VCaP (cell line): ENCODE measurements at regions not wholly inside any gene's neighbourhood (a gene's known extent, or its start where the extent isn't known, plus 50 kb on each side); places are given as distances from the start of the nearest gene placed in this dataset.

Experiments used
- H3K27ac ChIP-seq: fragments of 450-650 bp; 2 replicates; pipeline ENCODE4 v1.5.1; 2017
- TF ChIP-seq, protein P1 (sequence below): fragments of 450-650 bp; conservative IDR thresholded peaks from 2 replicates; pipeline ENCODE4 v1.5.1; 2017; ENCODE audit warnings: mild to moderate bottlenecking, moderate library complexity

DNA sequence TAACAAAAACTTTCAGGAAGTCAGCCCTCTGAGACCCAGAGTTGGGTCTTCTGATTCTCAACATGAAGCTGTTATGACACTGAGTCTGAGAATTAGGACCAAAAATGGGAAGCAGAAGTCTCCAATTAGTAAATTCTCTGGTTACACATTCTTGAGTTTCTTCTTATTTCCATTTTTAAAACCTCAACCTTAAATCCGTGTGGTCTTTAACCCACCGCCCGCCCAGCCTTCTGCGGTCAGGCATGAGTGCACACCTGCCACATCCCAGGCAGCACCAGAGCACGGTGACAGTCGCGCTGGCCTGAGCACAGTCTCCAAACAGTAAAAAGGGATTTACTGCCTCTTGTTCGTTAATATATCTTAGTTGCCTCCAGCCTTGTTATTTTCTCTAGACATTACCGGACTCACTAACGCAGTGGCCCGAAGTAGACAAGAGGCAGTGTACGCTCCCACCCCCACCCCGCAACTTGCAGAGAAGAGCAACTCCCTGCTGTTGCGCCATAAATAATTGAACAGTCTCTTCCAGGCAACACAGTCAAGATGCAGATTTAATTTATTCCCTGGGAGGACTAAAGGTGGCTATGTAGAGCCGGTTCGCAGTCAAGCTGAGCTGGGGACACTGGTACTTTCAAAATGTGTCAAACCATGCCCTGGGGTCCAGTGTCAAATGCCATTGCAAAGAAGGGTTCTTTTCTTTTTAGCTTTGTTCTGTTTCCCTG lies 147.0 kb upstream of the CELF2 start:
- TF ChIP-seq, protein P1, sequence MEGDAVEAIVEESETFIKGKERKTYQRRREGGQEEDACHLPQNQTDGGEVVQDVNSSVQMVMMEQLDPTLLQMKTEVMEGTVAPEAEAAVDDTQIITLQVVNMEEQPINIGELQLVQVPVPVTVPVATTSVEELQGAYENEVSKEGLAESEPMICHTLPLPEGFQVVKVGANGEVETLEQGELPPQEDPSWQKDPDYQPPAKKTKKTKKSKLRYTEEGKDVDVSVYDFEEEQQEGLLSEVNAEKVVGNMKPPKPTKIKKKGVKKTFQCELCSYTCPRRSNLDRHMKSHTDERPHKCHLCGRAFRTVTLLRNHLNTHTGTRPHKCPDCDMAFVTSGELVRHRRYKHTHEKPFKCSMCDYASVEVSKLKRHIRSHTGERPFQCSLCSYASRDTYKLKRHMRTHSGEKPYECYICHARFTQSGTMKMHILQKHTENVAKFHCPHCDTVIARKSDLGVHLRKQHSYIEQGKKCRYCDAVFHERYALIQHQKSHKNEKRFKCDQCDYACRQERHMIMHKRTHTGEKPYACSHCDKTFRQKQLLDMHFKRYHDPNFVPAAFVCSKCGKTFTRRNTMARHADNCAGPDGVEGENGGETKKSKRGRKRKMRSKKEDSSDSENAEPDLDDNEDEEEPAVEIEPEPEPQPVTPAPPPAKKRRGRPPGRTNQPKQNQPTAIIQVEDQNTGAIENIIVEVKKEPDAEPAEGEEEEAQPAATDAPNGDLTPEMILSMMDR, result no peak
- H3K27ac ChIP-seq, result no peak overlapping the region

DNA sequence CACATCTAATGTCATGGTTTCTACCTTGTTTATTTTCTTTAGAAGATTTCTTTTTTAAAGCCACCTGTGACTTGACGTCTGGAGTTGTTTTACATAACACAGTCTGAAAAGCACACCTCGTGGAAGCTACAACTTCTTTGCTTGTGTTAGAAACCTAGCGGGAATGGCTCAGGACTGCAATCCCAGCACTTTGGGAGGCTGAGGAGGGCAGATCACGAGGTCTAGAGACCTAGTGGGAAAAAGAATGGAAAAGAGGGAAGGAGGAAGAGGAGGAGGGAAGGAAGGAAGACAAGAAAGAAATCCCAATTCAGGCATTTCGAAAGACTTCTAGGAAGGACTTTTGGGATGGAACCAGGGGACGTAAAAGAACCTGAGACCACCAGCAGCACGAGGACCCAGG lies 146.3 kb upstream of the CELF2 start:
- no peak overlapping the region for H3K27ac ChIP-seq
- TF ChIP-seq, protein P1, result no peak

DNA sequence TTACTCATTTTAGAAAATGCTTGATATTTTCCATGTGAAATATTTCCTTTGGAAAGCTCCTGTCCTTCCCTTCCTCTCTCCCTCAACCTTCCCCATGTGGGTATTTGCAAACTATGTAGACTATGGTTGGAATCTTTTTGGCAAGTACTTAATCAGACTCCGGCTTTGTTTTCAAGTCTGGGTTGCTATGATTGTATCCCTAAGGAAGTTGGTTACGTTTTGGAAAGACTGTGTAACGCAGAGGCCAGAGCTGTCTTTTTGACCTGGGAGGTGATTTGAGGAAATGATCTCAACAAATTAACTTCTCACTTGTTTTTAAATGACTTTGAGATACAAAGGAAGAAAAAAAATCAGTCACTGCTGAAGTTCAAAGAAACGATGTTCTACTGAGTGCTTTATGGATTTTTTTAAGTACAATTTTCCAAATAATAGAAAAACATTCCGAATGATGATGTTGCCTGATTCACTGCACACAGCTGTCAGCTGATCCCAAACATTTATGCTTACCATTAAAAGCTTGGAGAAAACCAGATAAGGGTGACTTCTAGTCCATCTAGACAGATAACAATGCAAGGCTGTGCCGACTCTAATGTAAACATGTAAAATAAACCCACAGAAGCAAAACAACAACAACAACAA lies 145.5 kb upstream of the CELF2 start:
- H3K27ac ChIP-seq, result no peak overlapping the region

GRCh38 chr10:10872764-10873163 lies 144.9 kb upstream of the CELF2 start:
- no peak overlapping the region for H3K27ac ChIP-seq
- TF ChIP-seq, protein P1, result no peak

More for the DNA sequence above, 145.5 kb upstream of the CELF2 start:
- TF ChIP-seq, protein P1, result no peak

DNA sequence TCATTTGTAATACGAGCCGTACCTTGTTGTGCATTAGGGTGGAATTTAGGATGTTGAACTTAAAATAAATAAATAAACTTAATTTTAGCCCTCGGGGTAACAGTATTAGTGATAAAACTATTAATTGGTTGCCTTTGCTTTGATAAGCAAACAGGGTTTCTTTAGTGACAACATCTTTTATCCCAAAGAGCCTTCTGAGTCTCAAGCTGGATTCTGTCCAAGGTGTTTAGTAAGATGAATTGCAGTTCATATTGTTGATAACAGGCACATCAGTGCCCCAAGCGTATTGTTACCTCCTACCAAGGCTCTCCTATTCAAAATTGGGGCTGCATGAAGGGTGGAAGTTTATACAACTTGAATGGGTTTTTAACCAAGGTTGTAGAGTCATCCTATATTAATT lies 144.4 kb upstream of the CELF2 start:
- TF ChIP-seq, protein P1, result no peak
- no peak overlapping the region for H3K27ac ChIP-seq

DNA sequence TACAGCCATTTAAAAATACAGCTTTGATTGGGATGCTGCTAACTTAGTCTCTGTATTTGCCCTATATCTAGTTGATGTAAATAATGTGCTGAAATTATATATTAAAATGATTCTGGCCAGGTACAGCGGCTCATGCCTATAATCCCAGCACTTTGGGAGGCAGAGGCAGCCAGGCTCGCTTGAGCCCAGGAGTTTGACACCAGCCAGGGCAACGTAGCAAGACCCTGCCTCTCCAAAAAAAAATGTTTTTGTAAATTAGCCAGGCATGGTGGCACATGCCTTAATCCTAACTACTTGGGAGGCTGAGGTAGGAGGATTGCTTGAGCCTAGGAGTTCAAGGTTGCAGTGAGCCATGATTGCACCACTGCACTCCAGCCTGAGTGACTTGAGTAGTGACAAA lies 143.8 kb upstream of the CELF2 start:
- no peak overlapping the region for H3K27ac ChIP-seq
- TF ChIP-seq, protein P1, result no peak

DNA sequence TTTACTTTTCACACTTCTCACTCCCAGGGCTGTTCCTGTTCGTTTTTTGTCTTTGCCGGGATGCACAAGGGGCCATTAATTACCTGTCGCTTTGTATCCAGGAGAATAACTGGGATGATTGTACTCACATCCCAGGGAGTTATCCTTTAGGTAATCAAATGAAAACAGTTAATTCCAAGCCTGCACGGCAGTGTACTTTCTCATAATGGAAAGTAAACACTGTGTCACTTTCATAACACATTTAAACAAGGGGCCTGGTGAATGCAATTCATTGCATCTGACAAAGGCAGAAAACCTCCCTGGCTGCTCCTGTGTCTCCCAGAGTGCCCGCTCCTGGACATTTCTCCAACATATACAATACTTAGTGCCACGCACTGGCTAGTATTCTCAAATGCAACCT lies 138.7 kb upstream of the CELF2 start:
- H3K27ac ChIP-seq, result no peak overlapping the region
- TF ChIP-seq, protein P1, result no peak
